MM.1S (cell line): ENCODE measurements at regions not wholly inside any gene's neighbourhood (a gene's known extent, or its start where the extent isn't known, plus 50 kb on each side); places are given as distances from the start of the nearest gene placed in this dataset.

Experiments
- DNase-seq: peaks from one replicate; pipeline ENCODE4 v3.0.0-alpha.2; 2015
- H2AFZ ChIP-seq: fragments of 300-600 bp; sonication (generic); 2 replicates; pipeline ENCODE4 v1.6.0; 2016; ENCODE audit warnings: antibody characterized with exemption, low read length
- H3F3A ChIP-seq: fragments of 300-600 bp; sonication (generic); 2 replicates; pipeline ENCODE4 v1.6.1; 2016; ENCODE audit warnings: mild to moderate bottlenecking, antibody characterized with exemption, low read length, moderate library complexity, mixed read lengths; ENCODE audit not compliant: insufficient read depth
- H3K27ac ChIP-seq: fragments of 300-600 bp; sonication (generic); 2 replicates; pipeline ENCODE4 v1.5.1; 2016; ENCODE audit warnings: mild to moderate bottlenecking, low read length
- H3K27me3 ChIP-seq: fragments of 300-600 bp; sonication (generic); replicated peaks from 2 replicates; pipeline ENCODE4 v1.6.0; 2016; ENCODE audit warnings: low read length; ENCODE audit not compliant: insufficient read depth
- H3K36me3 ChIP-seq: fragments of 300-600 bp; sonication (generic); replicated peaks from 2 replicates; pipeline ENCODE4 v1.6.1; 2016; ENCODE audit warnings: mild to moderate bottlenecking, low read length, mixed read lengths; ENCODE audit not compliant: insufficient read depth
- H3K4me1 ChIP-seq: fragments of 300-600 bp; sonication (generic); 2 replicates; pipeline ENCODE4 v1.6.1; 2016; ENCODE audit warnings: low read length, mixed read lengths
- H3K4me2 ChIP-seq: fragments of 300-600 bp; sonication (generic); 2 replicates; pipeline ENCODE4 v1.6.0; 2016; ENCODE audit warnings: low read depth, low read length
- H3K4me3 ChIP-seq: fragments of 300-600 bp; sonication (generic); 2 replicates; pipeline ENCODE4 v1.5.1; 2016; ENCODE audit warnings: low read length, mixed read lengths
- H3K79me2 ChIP-seq: fragments of 300-600 bp; sonication (generic); 2 replicates; pipeline ENCODE4 v1.6.1; 2016; ENCODE audit warnings: mixed run types, low read length, mixed read lengths
- H3K9ac ChIP-seq: fragments of 300-600 bp; sonication (generic); 2 replicates; pipeline ENCODE4 v1.6.1; 2016; ENCODE audit warnings: low read length, mixed read lengths
- H3K9me2 ChIP-seq: fragments of 300-600 bp; sonication (generic); replicated peaks from 2 replicates; pipeline ENCODE4 v1.6.1; 2016; ENCODE audit warnings: mild to moderate bottlenecking, low read length, mixed read lengths; ENCODE audit not compliant: insufficient read depth
- H3K9me3 ChIP-seq: fragments of 300-600 bp; sonication (generic); replicated peaks from 2 replicates; pipeline ENCODE4 v1.6.1; 2016; ENCODE audit warnings: mild to moderate bottlenecking, low read length, mixed read lengths; ENCODE audit not compliant: insufficient read depth
- H4K20me1 ChIP-seq: fragments of 300-600 bp; sonication (generic); 2 replicates; pipeline ENCODE4 v1.6.1; 2016; ENCODE audit warnings: mild to moderate bottlenecking, low read length, moderate library complexity, mixed read lengths; ENCODE audit not compliant: insufficient read depth
- EZH2 ChIP-seq: fragments of 300-600 bp; sonication (generic); optimal IDR thresholded peaks from 2 replicates; pipeline ENCODE3; 2017; ENCODE audit warnings: low read depth, mild to moderate bottlenecking, antibody characterized with exemption, low read length, mixed read lengths
- EZH2phosphoT487 ChIP-seq: fragments of 300-600 bp; sonication (generic); IDR thresholded peaks from 2 replicates; pipeline ENCODE4 v1.6.1; 2018; ENCODE audit warnings: antibody characterized with exemption, low read length
- TF ChIP-seq, protein P1 (sequence below): fragments of 300-600 bp; sonication (generic); IDR thresholded peaks from 2 replicates; pipeline ENCODE4 v1.5.1; 2016; ENCODE audit warnings: antibody characterized with exemption, low read length, mixed read lengths

DNA sequence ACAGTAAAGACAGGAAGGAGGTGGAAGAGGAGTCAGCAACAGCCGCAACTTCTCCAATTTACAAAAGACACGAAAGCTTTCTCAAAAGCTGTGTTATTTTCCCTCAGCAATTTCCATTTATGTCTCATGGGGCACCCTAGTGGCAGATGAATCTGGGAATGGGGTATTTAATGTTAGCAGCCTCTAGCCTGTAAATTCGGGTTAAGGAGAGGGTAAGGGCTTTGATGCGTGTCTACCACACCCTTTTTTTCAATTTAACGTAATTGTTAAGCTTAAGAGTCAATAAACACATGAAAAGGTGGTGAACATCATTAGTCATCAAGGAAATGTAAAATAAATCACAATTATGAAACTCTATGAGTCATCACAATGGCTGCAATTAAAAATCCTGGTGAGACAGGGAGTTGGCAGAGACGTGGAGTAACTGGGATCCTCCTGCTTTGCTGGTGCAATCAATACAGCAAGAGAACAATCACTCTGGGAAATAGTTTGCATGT lies 986.4 kb downstream of the AACS start:
- H3K4me3 ChIP-seq: no peak overlapping the region
- H3K4me1 ChIP-seq: no peaks in the 10 kb centered on the region
- no peaks in the 10 kb centered on the region for H3K79me2 ChIP-seq
- no peaks in the 10 kb centered on the region for H3F3A ChIP-seq
- TF ChIP-seq, protein P1, sequence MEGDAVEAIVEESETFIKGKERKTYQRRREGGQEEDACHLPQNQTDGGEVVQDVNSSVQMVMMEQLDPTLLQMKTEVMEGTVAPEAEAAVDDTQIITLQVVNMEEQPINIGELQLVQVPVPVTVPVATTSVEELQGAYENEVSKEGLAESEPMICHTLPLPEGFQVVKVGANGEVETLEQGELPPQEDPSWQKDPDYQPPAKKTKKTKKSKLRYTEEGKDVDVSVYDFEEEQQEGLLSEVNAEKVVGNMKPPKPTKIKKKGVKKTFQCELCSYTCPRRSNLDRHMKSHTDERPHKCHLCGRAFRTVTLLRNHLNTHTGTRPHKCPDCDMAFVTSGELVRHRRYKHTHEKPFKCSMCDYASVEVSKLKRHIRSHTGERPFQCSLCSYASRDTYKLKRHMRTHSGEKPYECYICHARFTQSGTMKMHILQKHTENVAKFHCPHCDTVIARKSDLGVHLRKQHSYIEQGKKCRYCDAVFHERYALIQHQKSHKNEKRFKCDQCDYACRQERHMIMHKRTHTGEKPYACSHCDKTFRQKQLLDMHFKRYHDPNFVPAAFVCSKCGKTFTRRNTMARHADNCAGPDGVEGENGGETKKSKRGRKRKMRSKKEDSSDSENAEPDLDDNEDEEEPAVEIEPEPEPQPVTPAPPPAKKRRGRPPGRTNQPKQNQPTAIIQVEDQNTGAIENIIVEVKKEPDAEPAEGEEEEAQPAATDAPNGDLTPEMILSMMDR: no peak
- TF ChIP-seq EZH2 (no peak), EZH2phosphoT487 (no peak)
- H3K9me3 ChIP-seq: no peaks in the 10 kb centered on the region
- no peak overlapping the region for H3K9ac ChIP-seq
- no peak overlapping the region for H2AFZ ChIP-seq
- no peaks in the 10 kb centered on the region for H3K36me3 ChIP-seq
- H4K20me1 ChIP-seq: no peaks in the 10 kb centered on the region
- H3K27me3 ChIP-seq: no peaks in the 10 kb centered on the region
- no peak overlapping the region for H3K27ac ChIP-seq
- no peak for DNase-seq
- H3K4me2 ChIP-seq: no peak overlapping the region
- no peaks in the 10 kb centered on the region for H3K9me2 ChIP-seq

DNA sequence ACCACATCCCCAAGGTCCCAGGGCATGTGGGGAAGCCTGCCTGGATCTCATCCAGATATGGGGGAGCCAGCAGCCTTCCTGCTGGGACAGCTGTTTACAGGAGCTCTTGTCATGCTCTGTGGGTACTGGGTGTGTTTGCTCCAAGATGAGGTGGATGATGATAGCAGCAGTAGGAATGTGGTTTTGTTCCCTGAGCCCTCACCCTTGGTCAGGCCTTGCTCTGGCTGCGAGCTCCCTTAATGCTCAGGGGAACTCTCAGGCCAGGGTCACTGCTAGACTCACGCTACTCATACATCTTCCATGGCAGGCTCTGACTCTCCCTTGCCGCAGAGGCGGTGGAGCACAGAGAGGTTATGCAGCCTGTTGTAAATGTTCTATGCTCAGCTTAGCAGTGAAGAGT lies 990.3 kb downstream of the AACS start:
- no peaks in the 10 kb centered on the region for H3K9me3 ChIP-seq
- TF ChIP-seq EZH2: no peak
- TF ChIP-seq EZH2phosphoT487: no peak
- TF ChIP-seq, protein P1: no peak
- H4K20me1 ChIP-seq: no peaks in the 10 kb centered on the region
- H3F3A ChIP-seq: no peaks in the 10 kb centered on the region
- H3K36me3 ChIP-seq: no peaks in the 10 kb centered on the region
- no peak overlapping the region for H3K9ac ChIP-seq
- no peaks in the 10 kb centered on the region for H3K9me2 ChIP-seq
- H2AFZ ChIP-seq: no peak overlapping the region
- no peak overlapping the region for H3K4me2 ChIP-seq
- H3K27ac ChIP-seq: no peak overlapping the region
- H3K4me1 ChIP-seq: no peaks in the 10 kb centered on the region
- H3K79me2 ChIP-seq: no peaks in the 10 kb centered on the region
- no peaks in the 10 kb centered on the region for H3K27me3 ChIP-seq
- H3K4me3 ChIP-seq: no peak overlapping the region
- no peak for DNase-seq

DNA sequence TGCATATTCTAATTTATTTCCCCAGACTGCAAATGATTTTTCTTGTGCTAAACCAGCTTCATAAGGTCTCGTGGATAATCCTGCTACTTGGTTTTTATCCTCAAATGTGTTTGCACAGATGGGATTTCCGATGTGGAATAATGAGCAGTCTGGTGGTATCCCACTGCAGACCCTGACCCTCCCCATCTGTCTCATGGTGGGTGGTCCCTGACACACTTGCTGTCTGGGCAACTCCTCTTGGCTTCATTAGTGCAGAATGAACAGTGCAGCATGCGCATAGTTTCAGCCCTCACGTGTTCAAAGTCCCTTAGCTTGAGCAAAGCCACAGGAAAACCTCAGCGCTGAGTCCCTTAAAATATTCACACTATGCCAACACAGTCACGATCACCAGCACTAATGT lies 996.5 kb downstream of the AACS start:
- H3K4me1 ChIP-seq: no peaks in the 10 kb centered on the region
- H3K9ac ChIP-seq: no peak overlapping the region
- TF ChIP-seq EZH2 (no peak), EZH2phosphoT487 (no peak)
- TF ChIP-seq, protein P1: no peak

DNA sequence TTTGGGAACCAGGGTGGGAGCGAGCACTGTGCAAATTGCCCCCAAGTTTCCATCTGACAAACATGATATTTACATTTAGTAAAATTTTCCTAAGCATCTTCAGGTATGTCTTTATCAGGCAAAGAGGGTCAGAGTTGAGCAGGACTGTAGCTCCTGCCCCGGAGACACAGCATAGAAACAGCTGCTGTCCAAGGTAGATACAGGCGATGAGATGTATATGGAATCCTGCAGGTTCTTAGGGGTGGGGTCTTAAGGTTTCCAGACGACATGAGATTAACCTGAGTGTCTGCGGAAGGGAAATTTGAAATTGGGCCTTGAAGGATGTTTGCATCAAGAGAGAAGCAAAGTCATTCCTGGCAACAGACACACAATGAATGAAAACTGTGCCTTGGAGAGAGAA lies 998.8 kb downstream of the AACS start:
- Histone ChIP-seq H4K20me1 (no peaks in the 10 kb centered on the region), H3F3A (no peaks in the 10 kb centered on the region), H3K9me2 (no peaks in the 10 kb centered on the region), H3K9ac (no peak overlapping the region), H3K79me2 (no peaks in the 10 kb centered on the region), H3K36me3 (no peaks in the 10 kb centered on the region), H3K4me3 (no peak overlapping the region), H3K27me3 (no peaks in the 10 kb centered on the region), H3K27ac (no peak overlapping the region), H3K9me3 (no peaks in the 10 kb centered on the region), H2AFZ (no peak overlapping the region), H3K4me2 (no peak overlapping the region), H3K4me1 (no peaks in the 10 kb centered on the region)
- no peak for DNase-seq
- TF ChIP-seq EZH2phosphoT487 (no peak), EZH2 (no peak)
- TF ChIP-seq, protein P1: no peak

More for the DNA sequence above, 996.5 kb downstream of the AACS start:
- no peak for DNase-seq
- Histone ChIP-seq H2AFZ (no peak overlapping the region), H3K27me3 (no peaks in the 10 kb centered on the region), H4K20me1 (no peaks in the 10 kb centered on the region), H3K4me2 (no peak overlapping the region), H3K4me3 (no peak overlapping the region), H3F3A (no peaks in the 10 kb centered on the region), H3K27ac (no peak overlapping the region), H3K9me2 (no peaks in the 10 kb centered on the region), H3K79me2 (no peaks in the 10 kb centered on the region), H3K9me3 (no peaks in the 10 kb centered on the region), H3K36me3 (no peaks in the 10 kb centered on the region)
